NT2/D1 (cell line): ENCODE measurements at regions not wholly inside any gene's neighbourhood (a gene's known extent, or its start where the extent isn't known, plus 50 kb on each side); places are given as distances from the start of the nearest gene placed in this dataset.

Experiments used
- SUZ12 ChIP-seq: IDR thresholded peaks from 2 replicates; pipeline ENCODE4 v1.6.1; 2011; ENCODE audit not compliant: insufficient read length, insufficient read depth; ENCODE audit errors: extremely low read depth
- YY1 ChIP-seq: IDR thresholded peaks from 2 replicates; pipeline ENCODE4 v1.6.1; 2011; ENCODE audit not compliant: insufficient read length, insufficient read depth

DNA sequence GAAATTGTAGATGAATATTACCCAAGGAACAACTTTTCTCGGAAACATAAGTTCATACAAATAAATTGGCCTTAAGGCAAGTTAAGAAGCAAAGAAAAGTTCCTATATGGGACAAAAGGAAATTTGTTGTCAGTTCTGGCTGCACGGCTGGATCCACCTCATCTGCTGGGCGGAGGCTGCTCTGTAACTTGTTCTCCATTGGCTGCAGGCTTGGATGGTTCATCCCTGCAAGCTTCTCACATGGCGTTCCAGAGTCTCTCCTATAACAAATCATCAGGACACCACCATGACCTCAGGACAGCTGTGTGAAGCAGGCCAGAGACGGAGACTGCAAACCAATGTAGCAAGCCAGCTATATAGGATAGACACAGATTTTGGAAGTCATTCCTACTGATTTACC is 81.4 kb upstream of the DAB2 start:
- TF ChIP-seq SUZ12: no peak
- TF ChIP-seq YY1: no peak
